ENCODE measurements at regions not wholly inside any gene's neighbourhood (a gene's known extent, or its start where the extent isn't known, plus 50 kb on each side); places are given as distances from the start of the nearest gene placed in this dataset.

GRCh38 chr10:43863270-43863669 is 214.6 kb upstream of the ZNF32 start:
- Histone ChIP-seq H3K27me3 (ENCODE audit: control insufficient read depth in 1 of 2, insufficient read depth in 2 of 2, low read length in 2 of 2) (no peaks in the 10 kb centered on the region), H3K9me3 (ENCODE audit: low read length) (no peaks in the 10 kb centered on the region), H3K9ac (ENCODE audit: low read length) (no peak overlapping the region), H3K36me3 (ENCODE audit: insufficient read depth, low read length) (no peaks in the 10 kb centered on the region), H3K4me1 (ENCODE audit: insufficient read depth, low read length) (peaks cover 7% of the 10 kb centered on the region), H3K4me3 (ENCODE audit: low read depth in 1 of 2, low read length in 2 of 2) (no peak overlapping the region), H3K27ac (ENCODE audit: low read depth, low read length) (no peak overlapping the region)

- no peaks in the 10 kb centered on the region for H3K36me3 ChIP-seq (ENCODE audit: insufficient read depth, low read length)
- H3K9ac ChIP-seq (ENCODE audit: low read length): no peak overlapping the region
- no peaks in the 10 kb centered on the region for H3K27me3 ChIP-seq (ENCODE audit: control insufficient read depth in 1 of 2, insufficient read depth in 2 of 2, low read length in 2 of 2)
- no peaks in the 10 kb centered on the region for H3K9me3 ChIP-seq (ENCODE audit: low read length)
- H3K27ac ChIP-seq (ENCODE audit: low read depth, low read length): no peak overlapping the region
- no peak overlapping the region for H3K4me3 ChIP-seq (ENCODE audit: low read depth in 1 of 2, low read length in 2 of 2)
- H3K4me1 ChIP-seq (ENCODE audit: insufficient read depth, low read length): peaks cover 7% of the 10 kb centered on the region
Measured at GRCh38 chr10:43862756-43863155, 214.1 kb upstream of the ZNF32 start.

GRCh38 chr10:43861966-43862751 is 213.5 kb upstream of the ZNF32 start:
- peaks cover 7% of the 10 kb centered on the region for H3K4me1 ChIP-seq (ENCODE audit: insufficient read depth, low read length)
- no peaks in the 10 kb centered on the region for H3K9me3 ChIP-seq (ENCODE audit: low read length)
- no peak overlapping the region for H3K27ac ChIP-seq (ENCODE audit: low read depth, low read length)
- H3K36me3 ChIP-seq (ENCODE audit: insufficient read depth, low read length): no peaks in the 10 kb centered on the region
- no peak overlapping the region for H3K4me3 ChIP-seq (ENCODE audit: low read depth in 1 of 2, low read length in 2 of 2)
- H3K27me3 ChIP-seq (ENCODE audit: control insufficient read depth in 1 of 2, insufficient read depth in 2 of 2, low read length in 2 of 2): no peaks in the 10 kb centered on the region
- no peak overlapping the region for H3K9ac ChIP-seq (ENCODE audit: low read length)

- no peak overlapping the region for H3K4me3 ChIP-seq (ENCODE audit: low read depth in 1 of 2, low read length in 2 of 2)
- peaks cover 7% of the 10 kb centered on the region for H3K4me1 ChIP-seq (ENCODE audit: insufficient read depth, low read length)
- no peaks in the 10 kb centered on the region for H3K27me3 ChIP-seq (ENCODE audit: control insufficient read depth in 1 of 2, insufficient read depth in 2 of 2, low read length in 2 of 2)
- H3K36me3 ChIP-seq (ENCODE audit: insufficient read depth, low read length): no peaks in the 10 kb centered on the region
- H3K27ac ChIP-seq (ENCODE audit: low read depth, low read length): no peak overlapping the region
- no peak overlapping the region for H3K9ac ChIP-seq (ENCODE audit: low read length)
- no peaks in the 10 kb centered on the region for H3K9me3 ChIP-seq (ENCODE audit: low read length)
Measured at GRCh38 chr10:43859016-43859525, 210.4 kb upstream of the ZNF32 start.

GRCh38 chr10:43857931-43858315 is 209.2 kb upstream of the ZNF32 start:
- no peak overlapping the region for H3K27ac ChIP-seq (ENCODE audit: low read depth, low read length)
- H3K4me3 ChIP-seq (ENCODE audit: low read depth in 1 of 2, low read length in 2 of 2): no peak overlapping the region
- H3K9me3 ChIP-seq (ENCODE audit: low read length): no peaks in the 10 kb centered on the region
- no peak overlapping the region for H3K9ac ChIP-seq (ENCODE audit: low read length)
- H3K4me1 ChIP-seq (ENCODE audit: insufficient read depth, low read length): no peaks in the 10 kb centered on the region
- no peaks in the 10 kb centered on the region for H3K36me3 ChIP-seq (ENCODE audit: insufficient read depth, low read length)
- H3K27me3 ChIP-seq (ENCODE audit: control insufficient read depth in 1 of 2, insufficient read depth in 2 of 2, low read length in 2 of 2): no peaks in the 10 kb centered on the region

- no peaks in the 10 kb centered on the region for H3K27me3 ChIP-seq (ENCODE audit: control insufficient read depth in 1 of 2, insufficient read depth in 2 of 2, low read length in 2 of 2)
- H3K27ac ChIP-seq (ENCODE audit: low read depth, low read length): no peak overlapping the region
- no peaks in the 10 kb centered on the region for H3K36me3 ChIP-seq (ENCODE audit: insufficient read depth, low read length)
Measured at GRCh38 chr10:43857206-43857930, 208.7 kb upstream of the ZNF32 start.

GRCh38 chr10:43856299-43856698 is 207.6 kb upstream of the ZNF32 start:
- Histone ChIP-seq H3K36me3 (ENCODE audit: insufficient read depth, low read length) (no peaks in the 10 kb centered on the region), H3K27me3 (ENCODE audit: control insufficient read depth in 1 of 2, insufficient read depth in 2 of 2, low read length in 2 of 2) (no peaks in the 10 kb centered on the region), H3K27ac (ENCODE audit: low read depth, low read length) (no peak overlapping the region), H3K4me3 (ENCODE audit: low read depth in 1 of 2, low read length in 2 of 2) (no peak overlapping the region), H3K4me1 (ENCODE audit: insufficient read depth, low read length) (no peaks in the 10 kb centered on the region), H3K9me3 (ENCODE audit: low read length) (no peaks in the 10 kb centered on the region), H3K9ac (ENCODE audit: low read length) (no peak overlapping the region)

More at GRCh38 chr10:43857206-43857930, 208.7 kb upstream of the ZNF32 start:
- H3K4me1 ChIP-seq (ENCODE audit: insufficient read depth, low read length): no peaks in the 10 kb centered on the region
- no peak overlapping the region for H3K4me3 ChIP-seq (ENCODE audit: low read depth in 1 of 2, low read length in 2 of 2)
- no peaks in the 10 kb centered on the region for H3K9me3 ChIP-seq (ENCODE audit: low read length)
- no peak overlapping the region for H3K9ac ChIP-seq (ENCODE audit: low read length)

- Histone ChIP-seq H3K27ac (ENCODE audit: low read depth, low read length) (no peak overlapping the region), H3K9ac (ENCODE audit: low read length) (no peak overlapping the region), H3K36me3 (ENCODE audit: insufficient read depth, low read length) (no peaks in the 10 kb centered on the region), H3K4me3 (ENCODE audit: low read depth in 1 of 2, low read length in 2 of 2) (no peak overlapping the region), H3K27me3 (ENCODE audit: control insufficient read depth in 1 of 2, insufficient read depth in 2 of 2, low read length in 2 of 2) (no peaks in the 10 kb centered on the region), H3K4me1 (ENCODE audit: insufficient read depth, low read length) (no peaks in the 10 kb centered on the region), H3K9me3 (ENCODE audit: low read length) (no peaks in the 10 kb centered on the region)
Measured at GRCh38 chr10:43855667-43856210, 207.1 kb upstream of the ZNF32 start.

GRCh38 chr10:43854007-43854406 is 205.3 kb upstream of the ZNF32 start:
- H3K27ac ChIP-seq (ENCODE audit: low read depth, low read length): no peak overlapping the region
- H3K9ac ChIP-seq (ENCODE audit: low read length): no peak overlapping the region
- no peaks in the 10 kb centered on the region for H3K27me3 ChIP-seq (ENCODE audit: control insufficient read depth in 1 of 2, insufficient read depth in 2 of 2, low read length in 2 of 2)
- H3K9me3 ChIP-seq (ENCODE audit: low read length): no peaks in the 10 kb centered on the region
- no peaks in the 10 kb centered on the region for H3K36me3 ChIP-seq (ENCODE audit: insufficient read depth, low read length)
- no peak overlapping the region for H3K4me3 ChIP-seq (ENCODE audit: low read depth in 1 of 2, low read length in 2 of 2)
- H3K4me1 ChIP-seq (ENCODE audit: insufficient read depth, low read length): no peaks in the 10 kb centered on the region

GRCh38 chr10:43853369-43853768 is 204.7 kb upstream of the ZNF32 start:
- no peaks in the 10 kb centered on the region for H3K36me3 ChIP-seq (ENCODE audit: insufficient read depth, low read length)
- no peak overlapping the region for H3K4me3 ChIP-seq (ENCODE audit: low read depth in 1 of 2, low read length in 2 of 2)
- H3K9ac ChIP-seq (ENCODE audit: low read length): no peak overlapping the region
- H3K4me1 ChIP-seq (ENCODE audit: insufficient read depth, low read length): no peaks in the 10 kb centered on the region
- no peak overlapping the region for H3K27ac ChIP-seq (ENCODE audit: low read depth, low read length)
- no peaks in the 10 kb centered on the region for H3K9me3 ChIP-seq (ENCODE audit: low read length)
- H3K27me3 ChIP-seq (ENCODE audit: control insufficient read depth in 1 of 2, insufficient read depth in 2 of 2, low read length in 2 of 2): no peaks in the 10 kb centered on the region

- H3K9me3 ChIP-seq (ENCODE audit: low read length): no peaks in the 10 kb centered on the region
- no peak overlapping the region for H3K9ac ChIP-seq (ENCODE audit: low read length)
- no peak overlapping the region for H3K27ac ChIP-seq (ENCODE audit: low read depth, low read length)
- H3K4me1 ChIP-seq (ENCODE audit: insufficient read depth, low read length): no peaks in the 10 kb centered on the region
- no peak overlapping the region for H3K4me3 ChIP-seq (ENCODE audit: low read depth in 1 of 2, low read length in 2 of 2)
- H3K36me3 ChIP-seq (ENCODE audit: insufficient read depth, low read length): no peaks in the 10 kb centered on the region
- no peaks in the 10 kb centered on the region for H3K27me3 ChIP-seq (ENCODE audit: control insufficient read depth in 1 of 2, insufficient read depth in 2 of 2, low read length in 2 of 2)
Measured at GRCh38 chr10:43852644-43853214, 204.0 kb upstream of the ZNF32 start.
